Muscle of leg (tissue), 3 donors: ENCODE measurements at regions not wholly inside any gene's neighbourhood (a gene's known extent, or its start where the extent isn't known, plus 50 kb on each side); places are given as distances from the start of the nearest gene placed in this dataset.

Experiments used
- DNase-seq: peaks from one replicate; pipeline ENCODE4 v3.0.0; 2013
- H3K27ac ChIP-seq: one replicate; pipeline ENCODE4 v1.5.1; 2013; ENCODE audit warnings: mild to moderate bottlenecking, low read length, control low read depth
- H3K27me3 ChIP-seq: one replicate; pipeline ENCODE4 v1.6.1; 2013; ENCODE audit warnings: low read length; ENCODE audit not compliant: control insufficient read depth, insufficient read depth
- H3K36me3 ChIP-seq: one replicate; pipeline ENCODE4 v1.6.1; 2013; ENCODE audit warnings: low read length; ENCODE audit not compliant: control insufficient read depth, insufficient read depth
- H3K4me1 ChIP-seq: one replicate; pipeline ENCODE4 v1.6.1; 2013; ENCODE audit warnings: low read length; ENCODE audit not compliant: control insufficient read depth, insufficient read depth
- H3K4me3 ChIP-seq: one replicate; pipeline ENCODE4 v1.5.1; 2013; ENCODE audit warnings: low read length, control low read depth
- H3K9me3 ChIP-seq: replicated peaks from 2 replicates; pipeline ENCODE4 v1.6.1; 2013; ENCODE audit warnings: low read depth, low read length; ENCODE audit not compliant: control insufficient read depth
- WGBS: methylation state at CpG from one replicate; pipeline ENCODE4 v1.1.5; 2013; ENCODE audit warnings: missing lambda C conversion rate; ENCODE audit not compliant: insufficient coverage; 5-methylcytosine and 5-hydroxymethylcytosine counted together

DNA sequence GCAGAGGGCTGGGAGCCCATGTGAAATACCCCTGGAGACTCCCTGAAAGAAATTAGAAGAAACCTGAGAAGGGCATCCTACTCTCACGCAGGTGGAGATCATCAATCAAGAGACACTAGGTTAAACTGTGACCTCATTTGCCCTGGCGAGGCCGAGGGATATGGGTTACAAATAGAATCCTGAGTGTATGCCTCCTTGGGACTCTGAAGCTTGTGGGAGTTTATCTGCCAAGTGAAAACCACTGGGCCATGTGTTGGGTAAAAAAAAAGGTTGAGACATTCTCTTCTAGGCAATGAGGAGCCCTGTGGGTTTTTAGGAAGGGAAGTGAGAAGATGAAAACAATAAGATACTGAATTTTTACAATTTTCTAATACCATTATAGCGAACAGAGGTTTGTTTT, 160.7 kb upstream of the ARID2 start:
- no peak overlapping the region for H3K27ac ChIP-seq
- H3K4me3 ChIP-seq, result no peak overlapping the region
- peaks cover 2% of the 10 kb centered on the region for H3K4me1 ChIP-seq
- DNase-seq, result peak; percentile 59
- WGBS, result 24% methylated on average over 2 of the region's 4 CpGs
- H3K27me3 ChIP-seq, result no peaks in the 10 kb centered on the region
- no peaks in the 10 kb centered on the region for H3K36me3 ChIP-seq
- H3K9me3 ChIP-seq, result no peaks in the 10 kb centered on the region

DNA sequence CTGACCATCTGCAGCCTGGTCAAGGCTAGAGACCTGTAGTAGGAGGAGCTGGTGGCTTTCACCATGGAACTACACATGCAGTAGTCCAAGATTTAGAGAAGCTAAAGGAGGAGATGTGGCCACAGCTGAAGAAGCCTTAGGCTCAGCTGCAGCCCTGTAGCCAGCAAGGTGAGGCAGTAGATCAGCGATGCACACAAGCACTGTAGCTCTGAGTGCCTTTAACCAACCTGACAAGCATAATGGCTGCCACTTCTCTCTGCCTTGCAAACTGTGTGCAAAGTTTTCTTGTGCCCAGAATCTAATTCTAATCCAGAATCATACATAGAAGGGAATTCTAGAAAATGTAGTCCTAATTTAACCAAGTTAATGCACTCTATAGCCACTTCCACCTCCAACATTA, 159.0 kb upstream of the ARID2 start:
- Histone ChIP-seq H3K9me3 (no peaks in the 10 kb centered on the region), H3K36me3 (no peaks in the 10 kb centered on the region), H3K27ac (no peak overlapping the region), H3K27me3 (no peaks in the 10 kb centered on the region), H3K4me3 (no peak overlapping the region), H3K4me1 (peaks cover 2% of the 10 kb centered on the region)
- no peak for DNase-seq
- no CpG with 5 or more reads among the region's 1 CpG for WGBS

DNA sequence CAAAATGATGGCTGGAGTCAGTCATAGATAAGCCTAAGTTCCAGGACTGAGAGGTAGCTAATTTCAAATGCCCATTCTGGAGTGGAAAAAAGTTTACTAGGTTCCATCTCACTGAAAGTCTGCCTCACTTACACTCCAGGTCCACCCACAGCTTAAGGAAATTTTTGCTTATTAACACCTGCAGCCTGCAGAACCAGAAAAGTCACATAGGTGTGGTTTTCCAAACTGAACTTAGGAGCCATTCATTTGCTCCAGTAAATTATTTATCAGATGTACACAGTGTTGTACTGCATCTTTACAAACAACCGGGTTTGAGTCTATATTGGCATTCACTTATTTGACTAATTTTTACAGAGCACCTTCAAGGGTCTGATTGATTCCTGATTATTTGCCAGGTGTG, 157.4 kb upstream of the ARID2 start:
- no peak for DNase-seq
- Histone ChIP-seq H3K4me3 (no peak overlapping the region), H3K27ac (no peak overlapping the region), H3K4me1 (peaks cover 3% of the 10 kb centered on the region), H3K36me3 (no peaks in the 10 kb centered on the region), H3K9me3 (no peaks in the 10 kb centered on the region), H3K27me3 (no peaks in the 10 kb centered on the region)
- no CpG with 5 or more reads among the region's 1 CpG for WGBS

DNA sequence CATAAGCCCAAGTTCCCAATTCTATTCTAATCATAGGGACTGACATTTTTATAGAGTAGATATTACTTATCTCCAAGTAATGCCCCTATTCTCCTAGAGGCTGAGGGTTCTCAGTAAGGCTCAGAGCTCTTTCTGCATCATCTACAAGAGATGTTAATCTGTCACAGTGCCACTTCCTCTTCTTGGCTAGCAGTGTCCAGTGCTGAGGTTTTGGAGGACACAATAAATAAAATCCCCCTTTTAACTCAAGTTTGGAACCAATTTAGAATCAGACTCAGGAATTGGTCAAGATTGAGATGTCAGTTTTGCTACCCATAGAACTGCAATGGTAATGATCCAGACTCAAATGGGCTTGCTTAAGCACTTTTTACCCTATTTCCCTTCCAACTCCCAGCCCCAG, 154.1 kb upstream of the ARID2 start:
- H3K9me3 ChIP-seq, result no peaks in the 10 kb centered on the region
- no peaks in the 10 kb centered on the region for H3K36me3 ChIP-seq
- H3K4me1 ChIP-seq, result peaks cover 2% of the 10 kb centered on the region
- no peaks in the 10 kb centered on the region for H3K27me3 ChIP-seq
- DNase-seq, result no peak
- no peak overlapping the region for H3K4me3 ChIP-seq
- no peak overlapping the region for H3K27ac ChIP-seq

DNA sequence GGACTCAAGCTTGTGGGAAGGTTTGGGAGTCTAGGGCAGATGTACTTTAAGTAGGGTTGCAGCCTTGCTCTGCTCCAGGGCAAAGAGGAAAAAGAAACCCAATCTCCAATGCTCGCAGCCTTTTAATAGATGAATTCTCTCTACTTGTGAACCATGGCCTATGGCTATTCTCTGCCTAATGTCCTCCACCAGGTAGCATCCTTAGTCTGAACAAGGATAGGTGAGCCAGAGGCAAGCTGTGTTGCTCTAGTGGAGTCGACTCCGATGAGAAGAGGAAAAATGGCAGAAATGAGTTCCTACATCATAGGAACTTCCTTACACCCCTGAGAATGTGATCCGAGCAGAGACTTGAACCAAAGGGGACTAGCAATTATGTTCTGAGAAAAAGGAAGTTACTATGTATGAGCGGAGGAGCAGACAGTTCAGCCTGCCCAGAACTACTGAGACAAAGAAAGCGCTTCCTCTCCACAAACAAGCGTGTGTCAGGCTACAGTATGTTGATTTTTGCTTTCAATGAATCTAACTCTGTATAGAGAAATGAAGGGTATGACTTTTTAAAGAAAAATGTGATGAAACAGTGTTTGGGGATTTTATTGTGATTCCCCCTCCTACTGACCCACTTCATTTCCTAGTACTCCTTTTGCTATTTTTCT, 153.6 kb upstream of the ARID2 start:
- H3K27ac ChIP-seq, result no peak overlapping the region
- peak; percentile 51 for DNase-seq
- no peaks in the 10 kb centered on the region for H3K27me3 ChIP-seq
- peaks cover 2% of the 10 kb centered on the region for H3K4me1 ChIP-seq
- H3K9me3 ChIP-seq, result no peaks in the 10 kb centered on the region
- H3K36me3 ChIP-seq, result no peaks in the 10 kb centered on the region
- no peak overlapping the region for H3K4me3 ChIP-seq
- no CpG with 5 or more reads among the region's 7 CpGs for WGBS

DNA sequence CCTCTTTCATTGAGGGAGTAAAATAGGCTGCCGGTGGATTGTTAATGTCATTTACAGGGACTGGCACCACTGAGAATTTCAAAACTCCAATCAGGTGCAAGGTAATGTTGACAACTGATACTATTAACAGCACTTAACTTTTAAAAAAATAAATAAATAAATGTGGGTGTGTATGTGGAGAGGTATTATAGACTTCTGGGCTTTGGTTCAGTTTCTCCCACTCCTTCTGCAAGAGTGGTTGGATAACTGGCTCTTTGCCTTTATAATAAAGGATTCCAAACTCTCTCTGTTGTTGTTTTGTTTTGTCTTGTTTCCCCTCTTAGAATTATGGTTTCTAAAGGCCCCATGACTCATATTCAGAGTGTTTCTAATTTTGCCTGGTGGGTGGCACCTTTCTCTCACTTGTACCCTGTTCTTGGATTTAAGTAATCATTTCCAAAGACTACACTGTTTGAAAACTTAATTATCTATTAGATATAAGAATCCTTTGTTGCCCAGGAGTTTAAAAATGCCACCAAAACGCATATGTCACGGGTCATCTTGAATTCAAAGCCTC, 151.6 kb upstream of the ARID2 start:
- no peaks in the 10 kb centered on the region for H3K36me3 ChIP-seq
- no peak overlapping the region for H3K27ac ChIP-seq
- WGBS, result no CpG with 5 or more reads among the region's 3 CpGs
- H3K27me3 ChIP-seq, result no peaks in the 10 kb centered on the region
- no peak overlapping the region for H3K4me3 ChIP-seq
- no peaks in the 10 kb centered on the region for H3K9me3 ChIP-seq
- DNase-seq, result peak; percentile 75
- peaks cover 2% of the 10 kb centered on the region for H3K4me1 ChIP-seq

DNA sequence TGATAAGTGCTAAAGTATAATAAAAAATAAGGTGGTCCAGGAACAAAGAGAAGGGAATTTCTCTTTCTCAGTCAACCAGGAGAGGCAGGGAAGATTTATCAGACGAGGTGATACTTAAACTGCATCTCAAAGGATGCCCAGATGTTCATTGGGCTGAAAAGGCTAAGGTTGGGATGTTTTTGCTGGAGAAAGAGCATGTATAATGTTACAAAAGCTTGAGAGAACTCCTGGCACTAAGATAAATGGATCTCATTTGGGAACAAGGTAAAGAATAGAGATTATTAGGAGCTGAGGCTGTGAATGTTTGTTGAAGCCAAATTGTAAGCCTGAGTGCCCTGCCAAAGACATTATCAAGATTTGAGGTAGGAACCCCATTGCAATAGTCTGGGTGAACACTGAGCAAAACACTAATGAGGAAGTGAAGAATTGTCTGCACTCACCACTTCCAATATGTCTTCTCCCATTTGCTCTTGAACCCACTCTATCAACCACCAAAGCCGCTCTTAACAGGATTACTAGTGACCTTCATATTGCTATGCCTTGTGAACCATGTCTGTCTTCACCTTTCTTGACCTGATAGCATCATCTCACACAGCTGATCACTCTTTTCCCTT, 149.0 kb upstream of the ARID2 start:
- 55% methylated on average over 2 of the region's 2 CpGs for WGBS
- Histone ChIP-seq H3K4me3 (no peak overlapping the region), H3K4me1 (peaks cover 2% of the 10 kb centered on the region), H3K9me3 (no peaks in the 10 kb centered on the region), H3K27me3 (no peaks in the 10 kb centered on the region), H3K36me3 (no peaks in the 10 kb centered on the region), H3K27ac (no peak overlapping the region)
- no peak for DNase-seq

DNA sequence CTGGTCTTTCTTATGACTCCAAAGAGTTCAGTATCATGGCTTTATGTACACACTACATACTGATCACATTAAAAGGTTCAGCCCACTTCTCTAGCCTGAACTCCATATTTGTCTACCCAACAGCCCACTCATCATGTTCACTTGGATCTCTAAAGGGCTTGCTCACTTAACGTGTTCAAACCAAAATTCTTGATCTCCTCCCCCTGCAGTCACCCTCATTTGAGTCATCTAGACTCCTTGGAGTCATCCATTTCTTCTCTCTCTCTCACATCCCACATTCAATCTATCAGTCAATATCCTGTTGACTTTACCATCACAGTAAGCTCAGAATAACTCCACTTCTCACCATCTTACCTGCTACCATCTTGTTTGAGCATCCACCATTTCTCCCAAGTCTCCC, 148.4 kb upstream of the ARID2 start:
- 58% methylated on average over 1 of the region's 1 CpG for WGBS
- Histone ChIP-seq H3K27me3 (no peaks in the 10 kb centered on the region), H3K4me3 (no peak overlapping the region), H3K4me1 (no peaks in the 10 kb centered on the region), H3K27ac (no peak overlapping the region), H3K9me3 (no peaks in the 10 kb centered on the region), H3K36me3 (no peaks in the 10 kb centered on the region)
- DNase-seq, result no peak

DNA sequence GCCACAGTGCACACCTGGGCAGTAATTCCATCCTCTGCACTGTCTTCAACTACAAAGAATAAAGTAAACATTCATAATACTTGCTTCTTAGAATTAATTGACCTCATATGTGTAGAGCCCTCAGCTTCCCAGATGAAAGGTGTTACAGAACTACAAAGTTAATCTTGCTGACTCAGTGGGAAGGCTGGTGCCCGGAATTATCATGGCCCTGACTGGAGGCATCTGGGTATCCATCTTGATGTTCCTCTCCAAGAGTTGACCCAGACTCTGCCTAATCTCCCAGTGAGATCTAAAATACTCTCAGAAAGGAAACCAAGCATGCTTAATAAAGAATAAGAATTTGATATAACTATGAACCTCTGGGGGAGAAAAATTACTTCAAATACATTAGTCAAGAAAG, 147.0 kb upstream of the ARID2 start:
- no peak for DNase-seq
- no peaks in the 10 kb centered on the region for H3K36me3 ChIP-seq
- 17% methylated on average over 1 of the region's 1 CpG for WGBS
- no peaks in the 10 kb centered on the region for H3K4me1 ChIP-seq
- H3K27ac ChIP-seq, result no peak overlapping the region
- no peak overlapping the region for H3K4me3 ChIP-seq
- H3K9me3 ChIP-seq, result no peaks in the 10 kb centered on the region
- no peaks in the 10 kb centered on the region for H3K27me3 ChIP-seq

DNA sequence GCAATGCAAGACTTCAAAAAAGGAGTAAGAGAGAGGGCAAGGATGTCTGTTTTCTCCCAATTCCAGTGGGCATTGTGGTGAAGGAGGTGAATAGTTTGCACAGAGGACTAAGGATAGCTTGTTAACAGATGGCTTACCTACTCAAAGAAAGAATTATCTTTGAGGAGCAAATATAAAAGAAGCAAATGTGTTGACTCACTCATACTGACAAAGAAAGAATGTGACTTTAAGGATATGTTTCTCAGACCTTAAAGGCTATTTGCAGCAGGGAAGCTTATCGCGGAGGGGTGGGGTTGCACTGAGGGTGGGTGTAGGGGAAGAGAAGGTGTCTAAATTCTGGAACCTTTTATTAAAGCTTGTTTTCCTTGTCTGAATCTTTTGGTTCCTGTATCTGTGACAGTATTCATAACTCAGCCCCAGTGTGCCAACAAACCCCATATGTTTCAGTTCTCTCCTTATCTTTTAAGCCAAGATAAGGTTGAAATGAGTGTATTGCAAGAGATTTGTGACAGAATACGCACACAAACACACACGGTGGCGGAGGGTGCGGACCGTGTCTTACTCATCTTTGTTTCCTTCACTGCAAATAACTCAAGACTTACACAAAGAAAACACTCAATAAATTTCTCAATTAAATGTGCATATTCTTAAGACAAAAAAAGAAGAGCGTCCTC, 146.4 kb upstream of the ARID2 start:
- no peaks in the 10 kb centered on the region for H3K4me1 ChIP-seq
- no peak for DNase-seq
- no peaks in the 10 kb centered on the region for H3K36me3 ChIP-seq
- WGBS, result no CpG with 5 or more reads among the region's 8 CpGs
- H3K27ac ChIP-seq, result no peak overlapping the region
- no peaks in the 10 kb centered on the region for H3K9me3 ChIP-seq
- no peaks in the 10 kb centered on the region for H3K27me3 ChIP-seq
- H3K4me3 ChIP-seq, result no peak overlapping the region
